DND-41 (cell line): ENCODE measurements at regions not wholly inside any gene's neighbourhood (a gene's known extent, or its start where the extent isn't known, plus 50 kb on each side); places are given as distances from the start of the nearest gene placed in this dataset.
"Not testable (repeated sequence)": the region's sequence is repeated elsewhere in the genome, so short reads cannot be mapped to it uniquely, and the experiment has no call there.

Experiments
- EZH2 ChIP-seq: IDR thresholded peaks from 3 replicates; pipeline ENCODE4 v1.6.1; 2012; ENCODE audit warnings: borderline replicate concordance, low read depth, mild to moderate bottlenecking, moderate library complexity, low read length, inconsistent platforms; ENCODE audit not compliant: severe bottlenecking
- TF ChIP-seq, protein P1 (sequence below): IDR thresholded peaks from 2 replicates; pipeline ENCODE4 v1.5.1; 2012; ENCODE audit warnings: borderline replicate concordance, low read length, moderate library complexity, mild to moderate bottlenecking; ENCODE audit not compliant: poor library complexity, severe bottlenecking; ENCODE audit errors: extremely low read depth

DNA sequence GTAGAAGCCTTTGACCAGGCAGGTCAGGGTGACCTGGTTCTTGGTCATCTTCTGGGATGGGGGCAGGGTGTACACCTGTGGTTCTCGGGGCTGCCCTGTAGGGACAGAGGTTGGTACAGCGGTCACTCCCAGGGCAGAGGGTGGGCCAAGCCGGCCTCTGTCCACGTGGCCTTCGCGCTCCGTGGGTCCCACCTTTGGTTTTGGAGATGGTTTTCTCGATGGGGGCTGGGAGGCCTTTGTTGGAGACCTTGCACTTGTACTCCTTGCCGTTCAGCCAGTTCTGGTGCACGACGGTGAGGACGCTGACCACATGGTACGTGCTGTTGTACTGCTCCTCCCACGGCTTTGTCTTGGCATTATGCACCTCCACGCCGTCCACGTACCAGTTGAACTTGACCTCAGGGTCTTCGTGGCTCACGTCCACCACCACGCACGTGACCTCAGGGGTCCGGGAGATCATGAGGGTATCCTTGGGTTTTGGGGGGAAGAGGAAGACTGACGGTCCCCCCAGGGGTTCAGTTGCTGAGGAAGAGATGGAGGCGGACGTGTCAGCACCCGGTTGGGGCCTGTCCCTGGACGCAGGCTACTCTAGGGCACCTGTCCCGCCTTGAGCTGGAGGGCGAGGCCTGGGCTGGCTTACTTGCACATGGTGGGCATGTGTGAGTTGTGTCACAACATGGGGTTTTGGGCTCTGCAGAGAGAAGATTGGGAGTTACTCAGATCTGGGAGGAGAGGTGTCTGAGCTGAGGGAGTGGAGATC lies 142.3 kb downstream of the TMEM121 start:
- TF ChIP-seq, protein P1, sequence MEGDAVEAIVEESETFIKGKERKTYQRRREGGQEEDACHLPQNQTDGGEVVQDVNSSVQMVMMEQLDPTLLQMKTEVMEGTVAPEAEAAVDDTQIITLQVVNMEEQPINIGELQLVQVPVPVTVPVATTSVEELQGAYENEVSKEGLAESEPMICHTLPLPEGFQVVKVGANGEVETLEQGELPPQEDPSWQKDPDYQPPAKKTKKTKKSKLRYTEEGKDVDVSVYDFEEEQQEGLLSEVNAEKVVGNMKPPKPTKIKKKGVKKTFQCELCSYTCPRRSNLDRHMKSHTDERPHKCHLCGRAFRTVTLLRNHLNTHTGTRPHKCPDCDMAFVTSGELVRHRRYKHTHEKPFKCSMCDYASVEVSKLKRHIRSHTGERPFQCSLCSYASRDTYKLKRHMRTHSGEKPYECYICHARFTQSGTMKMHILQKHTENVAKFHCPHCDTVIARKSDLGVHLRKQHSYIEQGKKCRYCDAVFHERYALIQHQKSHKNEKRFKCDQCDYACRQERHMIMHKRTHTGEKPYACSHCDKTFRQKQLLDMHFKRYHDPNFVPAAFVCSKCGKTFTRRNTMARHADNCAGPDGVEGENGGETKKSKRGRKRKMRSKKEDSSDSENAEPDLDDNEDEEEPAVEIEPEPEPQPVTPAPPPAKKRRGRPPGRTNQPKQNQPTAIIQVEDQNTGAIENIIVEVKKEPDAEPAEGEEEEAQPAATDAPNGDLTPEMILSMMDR = not testable (repeated sequence)
- not testable (repeated sequence) for TF ChIP-seq EZH2
